H9 (cell line): ENCODE measurements at regions not wholly inside any gene's neighbourhood (a gene's known extent, or its start where the extent isn't known, plus 50 kb on each side); places are given as distances from the start of the nearest gene placed in this dataset.

Experiments
- DNase-seq: peaks from one replicate; pipeline ENCODE4 v3.0.0-alpha.2; 2017
- H2AFZ ChIP-seq: one replicate; pipeline ENCODE4 v1.6.1; 2013; ENCODE audit warnings: mild to moderate bottlenecking, low read length, control low read depth, moderate library complexity
- H2AK5ac ChIP-seq: 2 replicates; pipeline ENCODE4 v1.6.1; 2013; ENCODE audit warnings: low read length, control low read depth, mixed read lengths; ENCODE audit not compliant: insufficient read length
- H2BK120ac ChIP-seq: one replicate; pipeline ENCODE4 v1.6.1; 2013; ENCODE audit warnings: low read depth, mild to moderate bottlenecking, low read length, control low read depth, inconsistent platforms; ENCODE audit not compliant: poor library complexity, severe bottlenecking
- H2BK12ac ChIP-seq: 2 replicates; pipeline ENCODE4 v1.6.1; 2013; ENCODE audit warnings: low read length, control low read depth, mixed read lengths, low read depth; ENCODE audit not compliant: insufficient read length
- H2BK15ac ChIP-seq: 2 replicates; pipeline ENCODE4 v1.6.1; 2013; ENCODE audit warnings: low read depth, low read length, control low read depth
- H2BK20ac ChIP-seq: one replicate; pipeline ENCODE4 v1.6.1; 2013; ENCODE audit warnings: low read depth, mild to moderate bottlenecking, low read length, control low read depth, inconsistent platforms; ENCODE audit not compliant: poor library complexity, severe bottlenecking
- H2BK5ac ChIP-seq: 2 replicates; pipeline ENCODE4 v1.6.1; 2013; ENCODE audit warnings: low read length, control low read depth, mixed read lengths; ENCODE audit not compliant: insufficient read length
- H3K14ac ChIP-seq: 2 replicates; pipeline ENCODE4 v1.6.1; 2013; ENCODE audit warnings: low read length, control low read depth; ENCODE audit not compliant: insufficient read depth
- H3K18ac ChIP-seq: 2 replicates; pipeline ENCODE4 v1.6.1; 2013; ENCODE audit warnings: low read depth, mild to moderate bottlenecking, mixed read lengths, low read length, control low read depth; ENCODE audit not compliant: insufficient read length
- H3K23ac ChIP-seq: 2 replicates; pipeline ENCODE4 v1.6.1; 2013; ENCODE audit warnings: low read length, control low read depth, mixed read lengths, low read depth; ENCODE audit not compliant: insufficient read length
- H3K23me2 ChIP-seq: 2 replicates; pipeline ENCODE4 v1.6.1; 2013; ENCODE audit warnings: low read depth, mild to moderate bottlenecking, mixed read lengths, low read length, control low read depth; ENCODE audit not compliant: insufficient read length, poor library complexity, severe bottlenecking
- H3K27ac ChIP-seq: 2 replicates; pipeline ENCODE4 v1.5.1; 2013; ENCODE audit warnings: low read length, control low read depth, mixed read lengths, low read depth; ENCODE audit not compliant: insufficient read length
- H3K27me3 ChIP-seq: 2 replicates; pipeline ENCODE4 v1.6.1; 2013; ENCODE audit warnings: low read length, control low read depth, inconsistent platforms; ENCODE audit not compliant: insufficient read depth
- H3K4ac ChIP-seq: 2 replicates; pipeline ENCODE4 v1.6.1; 2013; ENCODE audit warnings: low read depth, mild to moderate bottlenecking, control low read depth, inconsistent platforms, low read length, moderate library complexity
- H3K4me1 ChIP-seq: 2 replicates; pipeline ENCODE4 v1.6.1; 2013; ENCODE audit warnings: low read length, control low read depth, inconsistent platforms; ENCODE audit not compliant: insufficient read depth
- H3K4me2 ChIP-seq: 2 replicates; pipeline ENCODE4 v1.6.1; 2013; ENCODE audit warnings: low read length, control low read depth, mixed read lengths; ENCODE audit not compliant: insufficient read length, insufficient read depth
- H3K56ac ChIP-seq: 2 replicates; pipeline ENCODE4 v1.6.1; 2013; ENCODE audit warnings: low read depth, mild to moderate bottlenecking, mixed read lengths, low read length, control low read depth; ENCODE audit not compliant: insufficient read length
- H3K79me1 ChIP-seq: 2 replicates; pipeline ENCODE4 v1.6.1; 2013; ENCODE audit warnings: low read depth, mild to moderate bottlenecking, moderate library complexity, low read length, control low read depth, inconsistent platforms; ENCODE audit not compliant: insufficient read depth, poor library complexity, severe bottlenecking
- H3K79me2 ChIP-seq: 2 replicates; pipeline ENCODE4 v1.6.1; 2013; ENCODE audit warnings: low read length, control low read depth, inconsistent platforms; ENCODE audit not compliant: insufficient read depth
- H3K9ac ChIP-seq: 2 replicates; pipeline ENCODE4 v1.6.1; 2013; ENCODE audit warnings: low read length, control low read depth, mixed read lengths; ENCODE audit not compliant: insufficient read length; ENCODE audit errors: extremely low read depth
- H3K9me3 ChIP-seq: one replicate; pipeline ENCODE4 v1.6.1; 2013; ENCODE audit warnings: low read depth, low read length, inconsistent platforms; ENCODE audit not compliant: control insufficient read depth
- H3T11ph ChIP-seq: one replicate; pipeline ENCODE4 v1.6.1; 2013; ENCODE audit warnings: mild to moderate bottlenecking, low read length, control low read depth, inconsistent platforms
- H4K20me1 ChIP-seq: one replicate; pipeline ENCODE4 v1.6.1; 2013; ENCODE audit not compliant: control insufficient read depth, insufficient read length, insufficient read depth
- H4K5ac ChIP-seq: 2 replicates; pipeline ENCODE4 v1.6.1; 2013; ENCODE audit warnings: low read depth, mild to moderate bottlenecking, mixed read lengths, low read length, control low read depth; ENCODE audit not compliant: insufficient read length
- H4K8ac ChIP-seq: replicated peaks from 2 replicates; pipeline ENCODE4 v1.6.1; 2013; ENCODE audit warnings: low read length, control low read depth, mixed read lengths, low read depth; ENCODE audit not compliant: insufficient read length
- H4K91ac ChIP-seq: 2 replicates; pipeline ENCODE4 v1.6.1; 2013; ENCODE audit warnings: low read depth, mild to moderate bottlenecking, moderate library complexity, mixed read lengths, low read length, control low read depth; ENCODE audit not compliant: insufficient read length
- H3K27ac Mint-ChIP-seq, 3 experiments: 2 replicates in 2 of 3; 3 replicates in 1 of 3; pipeline ENCODE4 v1.8.0; 2020 to 2021; ENCODE audit warnings: mixed read lengths in 3 of 3, mild to moderate bottlenecking in 1 of 3, moderate library complexity in 1 of 3
- H3K27me3 Mint-ChIP-seq: 2 replicates; pipeline ENCODE4 v1.8.0; 2021; ENCODE audit warnings: low read depth, mild to moderate bottlenecking, moderate library complexity, mixed read lengths
- H3K36me3 Mint-ChIP-seq, 3 experiments: 2 replicates in 2 of 3; 3 replicates in 1 of 3; pipeline ENCODE4 v1.8.0; 2020 to 2021; ENCODE audit warnings: low read depth in 3 of 3, mixed read lengths in 3 of 3; ENCODE audit not compliant: insufficient read depth in 1 of 3
- H3K4me1 Mint-ChIP-seq, 2 experiments: 2 replicates each; pipeline ENCODE4 v1.8.0; 2020; ENCODE audit warnings: mixed read lengths in 2 of 2
- H3K4me3 Mint-ChIP-seq, 2 experiments: 2 replicates in 1 of 2; 3 replicates in 1 of 2; pipeline ENCODE4 v1.8.0; 2020 to 2021; ENCODE audit warnings: mild to moderate bottlenecking in 2 of 2, mixed read lengths in 2 of 2, moderate library complexity in 1 of 2
- H3K9me3 Mint-ChIP-seq, 2 experiments: 2 replicates in 1 of 2; 3 replicates in 1 of 2; pipeline ENCODE4 v1.8.0; 2020; ENCODE audit warnings: mild to moderate bottlenecking in 2 of 2, mixed read lengths in 2 of 2, moderate library complexity in 1 of 2
- WGBS: extraction: QIAGEN DNeasy Blood & Tissue Kit; methylation state at CpG from one replicate; pipeline ENCODE4 v1.1.7; 2013; ENCODE audit warnings: missing lambda C conversion rate, low lambda C conversion rate, mixed read lengths; ENCODE audit not compliant: insufficient read length; ENCODE audit errors: extremely low coverage; 5-methylcytosine and 5-hydroxymethylcytosine counted together
- TF ChIP-seq, protein P1 (sequence below): fragments of 200-600 bp; sonication (generic); conservative IDR thresholded peaks from 3 replicates; pipeline ENCODE4 v1.8.0; 2021; ENCODE audit warnings: antibody characterized with exemption, mild to moderate bottlenecking

GRCh38 chr6:104305206-104305605 is 554.5 kb downstream of the HACE1 start:
- Histone ChIP-seq H3K18ac (no peak overlapping the region), H3K9me3 (no peaks in the 10 kb centered on the region), H3K14ac (no peak overlapping the region), H4K5ac (no peak overlapping the region), H3K23ac (no peak overlapping the region), H3K79me1 (no peaks in the 10 kb centered on the region), H2BK12ac (no peak overlapping the region), H3K56ac (no peak overlapping the region), H3K27me3 (no peaks in the 10 kb centered on the region), H2BK120ac (no peak overlapping the region), H3K4ac (no peak overlapping the region), H3T11ph (no peak overlapping the region), H2BK15ac (no peak overlapping the region), H3K4me2 (no peak overlapping the region), H3K79me2 (no peaks in the 10 kb centered on the region), H4K91ac (no peak overlapping the region), H2AK5ac (no peak overlapping the region), H2AFZ (no peak overlapping the region), H2BK5ac (no peak overlapping the region), H4K20me1 (no peaks in the 10 kb centered on the region), H3K23me2 (no peaks in the 10 kb centered on the region), H3K9ac (no peak overlapping the region), H3K4me1 (no peaks in the 10 kb centered on the region), H3K27ac (no peak overlapping the region), H4K8ac (no peak overlapping the region), H2BK20ac (no peak overlapping the region)
- H3K4me1 Mint-ChIP-seq = peaks cover 4 to 9% of the 10 kb centered on the region in 2 experiments; a peak in 3 of 4 replicates
- TF ChIP-seq, protein P1, sequence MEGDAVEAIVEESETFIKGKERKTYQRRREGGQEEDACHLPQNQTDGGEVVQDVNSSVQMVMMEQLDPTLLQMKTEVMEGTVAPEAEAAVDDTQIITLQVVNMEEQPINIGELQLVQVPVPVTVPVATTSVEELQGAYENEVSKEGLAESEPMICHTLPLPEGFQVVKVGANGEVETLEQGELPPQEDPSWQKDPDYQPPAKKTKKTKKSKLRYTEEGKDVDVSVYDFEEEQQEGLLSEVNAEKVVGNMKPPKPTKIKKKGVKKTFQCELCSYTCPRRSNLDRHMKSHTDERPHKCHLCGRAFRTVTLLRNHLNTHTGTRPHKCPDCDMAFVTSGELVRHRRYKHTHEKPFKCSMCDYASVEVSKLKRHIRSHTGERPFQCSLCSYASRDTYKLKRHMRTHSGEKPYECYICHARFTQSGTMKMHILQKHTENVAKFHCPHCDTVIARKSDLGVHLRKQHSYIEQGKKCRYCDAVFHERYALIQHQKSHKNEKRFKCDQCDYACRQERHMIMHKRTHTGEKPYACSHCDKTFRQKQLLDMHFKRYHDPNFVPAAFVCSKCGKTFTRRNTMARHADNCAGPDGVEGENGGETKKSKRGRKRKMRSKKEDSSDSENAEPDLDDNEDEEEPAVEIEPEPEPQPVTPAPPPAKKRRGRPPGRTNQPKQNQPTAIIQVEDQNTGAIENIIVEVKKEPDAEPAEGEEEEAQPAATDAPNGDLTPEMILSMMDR = no peak
- DNase-seq = no peak
- H3K27ac Mint-ChIP-seq = no peak overlapping the region
- H3K9me3 Mint-ChIP-seq = no peaks in the 10 kb centered on the region
- WGBS = no CpG with 5 or more reads among the region's 5 CpGs
- H3K4me3 Mint-ChIP-seq = no peak overlapping the region
- no peaks in the 10 kb centered on the region; the same call in 1 of the 2 replicates for H3K27me3 Mint-ChIP-seq
- no peaks in the 10 kb centered on the region for H3K36me3 Mint-ChIP-seq
